A549 (cell line): ENCODE measurements at regions not wholly inside any gene's neighbourhood (a gene's known extent, or its start where the extent isn't known, plus 50 kb on each side); places are given as distances from the start of the nearest gene placed in this dataset.

Experiments
- MAZ ChIP-seq: fragments of 150-350 bp; IDR thresholded peaks from 2 replicates; pipeline ENCODE4 v1.6.1; 2014; ENCODE audit warnings: antibody characterized with exemption, low read depth, low read length, borderline replicate concordance
- NFE2L2 ChIP-seq: fragments of 150-350 bp; conservative IDR thresholded peaks from 2 replicates; pipeline ENCODE4 v1.6.1; 2014; ENCODE audit warnings: low read length
- POLR2A ChIP-seq: IDR thresholded peaks from 2 replicates; pipeline ENCODE4 v1.6.1; 2012; ENCODE audit warnings: mild to moderate bottlenecking, low read length
- RFX5 ChIP-seq: fragments of 450-650 bp; IDR thresholded peaks from 2 replicates; pipeline ENCODE4 v1.7.1; 2014; ENCODE audit warnings: antibody characterized with exemption, mild to moderate bottlenecking, moderate library complexity
- TF ChIP-seq, protein P1 (sequence below): IDR thresholded peaks from 2 replicates; pipeline ENCODE4 v1.6.1; 2012
- TF ChIP-seq, protein P2 (sequence below): fragments of >200 bp; sonication (Bioruptor Twin); formaldehyde crosslinking; IDR thresholded peaks from 3 replicates; pipeline ENCODE4 v1.5.1; 2016
- TF ChIP-seq, protein P3 (sequence below): fragments of >200 bp; sonication (Bioruptor Twin); formaldehyde crosslinking; IDR thresholded peaks from 3 replicates; pipeline ENCODE4 v1.6.1; 2016
- TF ChIP-seq, protein P4 (sequence below): fragments of 250-450 bp; sonication (Bioruptor Pico); IDR thresholded peaks from 2 replicates; pipeline ENCODE4 v1.5.0; 2021; ENCODE audit warnings: mild to moderate bottlenecking, moderate library complexity, borderline replicate concordance

DNA sequence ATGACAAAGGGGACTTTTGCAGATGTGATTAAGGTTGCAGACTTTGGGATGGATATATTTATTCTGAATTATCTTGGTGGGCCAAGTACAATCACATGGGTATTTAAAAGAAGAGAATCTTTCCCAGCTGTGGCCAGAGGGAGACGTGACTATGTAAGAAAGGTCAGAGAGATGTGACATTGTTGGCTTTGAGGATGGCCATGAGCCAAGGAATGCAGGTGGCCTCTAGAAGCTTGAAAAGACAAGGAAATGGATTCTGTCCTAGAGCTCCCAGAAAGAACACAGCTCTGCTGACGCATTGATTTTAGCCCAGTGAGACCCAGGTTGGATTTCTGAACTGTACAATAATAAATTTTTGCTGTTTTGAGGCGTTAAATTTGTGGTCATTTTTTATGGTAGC, 616.0 kb upstream of the TBL1XR1 start:
- TF ChIP-seq, protein P1, sequence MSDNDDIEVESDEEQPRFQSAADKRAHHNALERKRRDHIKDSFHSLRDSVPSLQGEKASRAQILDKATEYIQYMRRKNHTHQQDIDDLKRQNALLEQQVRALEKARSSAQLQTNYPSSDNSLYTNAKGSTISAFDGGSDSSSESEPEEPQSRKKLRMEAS, result no peak
- TF ChIP-seq, protein P2, sequence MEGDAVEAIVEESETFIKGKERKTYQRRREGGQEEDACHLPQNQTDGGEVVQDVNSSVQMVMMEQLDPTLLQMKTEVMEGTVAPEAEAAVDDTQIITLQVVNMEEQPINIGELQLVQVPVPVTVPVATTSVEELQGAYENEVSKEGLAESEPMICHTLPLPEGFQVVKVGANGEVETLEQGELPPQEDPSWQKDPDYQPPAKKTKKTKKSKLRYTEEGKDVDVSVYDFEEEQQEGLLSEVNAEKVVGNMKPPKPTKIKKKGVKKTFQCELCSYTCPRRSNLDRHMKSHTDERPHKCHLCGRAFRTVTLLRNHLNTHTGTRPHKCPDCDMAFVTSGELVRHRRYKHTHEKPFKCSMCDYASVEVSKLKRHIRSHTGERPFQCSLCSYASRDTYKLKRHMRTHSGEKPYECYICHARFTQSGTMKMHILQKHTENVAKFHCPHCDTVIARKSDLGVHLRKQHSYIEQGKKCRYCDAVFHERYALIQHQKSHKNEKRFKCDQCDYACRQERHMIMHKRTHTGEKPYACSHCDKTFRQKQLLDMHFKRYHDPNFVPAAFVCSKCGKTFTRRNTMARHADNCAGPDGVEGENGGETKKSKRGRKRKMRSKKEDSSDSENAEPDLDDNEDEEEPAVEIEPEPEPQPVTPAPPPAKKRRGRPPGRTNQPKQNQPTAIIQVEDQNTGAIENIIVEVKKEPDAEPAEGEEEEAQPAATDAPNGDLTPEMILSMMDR, result no peak
- TF ChIP-seq RFX5 (no peak), POLR2A (no peak), MAZ (no peak), NFE2L2 (no peak)
- TF ChIP-seq, protein P3, sequence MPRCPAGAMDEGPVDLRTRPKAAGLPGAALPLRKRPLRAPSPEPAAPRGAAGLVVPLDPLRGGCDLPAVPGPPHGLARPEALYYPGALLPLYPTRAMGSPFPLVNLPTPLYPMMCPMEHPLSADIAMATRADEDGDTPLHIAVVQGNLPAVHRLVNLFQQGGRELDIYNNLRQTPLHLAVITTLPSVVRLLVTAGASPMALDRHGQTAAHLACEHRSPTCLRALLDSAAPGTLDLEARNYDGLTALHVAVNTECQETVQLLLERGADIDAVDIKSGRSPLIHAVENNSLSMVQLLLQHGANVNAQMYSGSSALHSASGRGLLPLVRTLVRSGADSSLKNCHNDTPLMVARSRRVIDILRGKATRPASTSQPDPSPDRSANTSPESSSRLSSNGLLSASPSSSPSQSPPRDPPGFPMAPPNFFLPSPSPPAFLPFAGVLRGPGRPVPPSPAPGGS, result no peak
- TF ChIP-seq, protein P4, sequence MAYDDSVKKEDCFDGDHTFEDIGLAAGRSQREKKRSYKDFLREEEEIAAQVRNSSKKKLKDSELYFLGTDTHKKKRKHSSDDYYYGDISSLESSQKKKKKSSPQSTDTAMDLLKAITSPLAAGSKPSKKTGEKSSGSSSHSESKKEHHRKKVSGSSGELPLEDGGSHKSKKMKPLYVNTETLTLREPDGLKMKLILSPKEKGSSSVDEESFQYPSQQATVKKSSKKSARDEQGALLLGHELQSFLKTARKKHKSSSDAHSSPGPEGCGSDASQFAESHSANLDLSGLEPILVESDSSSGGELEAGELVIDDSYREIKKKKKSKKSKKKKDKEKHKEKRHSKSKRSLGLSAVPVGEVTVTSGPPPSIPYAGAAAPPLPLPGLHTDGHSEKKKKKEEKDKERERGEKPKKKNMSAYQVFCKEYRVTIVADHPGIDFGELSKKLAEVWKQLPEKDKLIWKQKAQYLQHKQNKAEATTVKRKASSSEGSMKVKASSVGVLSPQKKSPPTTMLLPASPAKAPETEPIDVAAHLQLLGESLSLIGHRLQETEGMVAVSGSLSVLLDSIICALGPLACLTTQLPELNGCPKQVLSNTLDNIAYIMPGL, result no peak
